ENCODE measurements at regions not wholly inside any gene's neighbourhood (a gene's known extent, or its start where the extent isn't known, plus 50 kb on each side); places are given as distances from the start of the nearest gene placed in this dataset.

GRCh38 chr11:91230647-91231046, 994.0 kb upstream of the FAT3 start:
- no peak for TF ChIP-seq POLR2AphosphoS5 (IDR thresholded peaks at IDR 0.05)
- TF ChIP-seq CTCF (IDR thresholded peaks at IDR 0.05): no peak
- TF ChIP-seq EP300 (IDR thresholded peaks at IDR 0.05): no peak
- TF ChIP-seq POLR2A (IDR thresholded peaks at IDR 0.05; ENCODE audit: low read depth): no peak
